Adipocyte (in vitro differentiated cells): ENCODE measurements at regions not wholly inside any gene's neighbourhood (a gene's known extent, or its start where the extent isn't known, plus 50 kb on each side); places are given as distances from the start of the nearest gene placed in this dataset.

Experiments used
- DNase-seq: peaks from one replicate; pipeline ENCODE4 v3.0.0-alpha.2; 2015; ENCODE audit warnings: low read depth
- H3K27me3 ChIP-seq: replicated peaks from 2 replicates; pipeline ENCODE4 v1.7.0; 2013; ENCODE audit warnings: mild to moderate bottlenecking, low read length, moderate library complexity; ENCODE audit not compliant: control insufficient read depth, insufficient read depth
- H3K36me3 ChIP-seq: 2 replicates; pipeline ENCODE4 v1.7.0; 2013; ENCODE audit warnings: low read length, mild to moderate bottlenecking, moderate library complexity; ENCODE audit not compliant: control insufficient read depth, insufficient read depth, severe bottlenecking
- H3K4me1 ChIP-seq: 2 replicates; pipeline ENCODE4 v1.7.0; 2013; ENCODE audit warnings: mild to moderate bottlenecking, low read length, moderate library complexity; ENCODE audit not compliant: control insufficient read depth, insufficient read depth
- H3K4me3 ChIP-seq: 2 replicates; pipeline ENCODE4 v1.7.0; 2013; ENCODE audit warnings: mild to moderate bottlenecking, low read length, moderate library complexity
- H3K9ac ChIP-seq: 2 replicates; pipeline ENCODE4 v1.7.0; 2013; ENCODE audit warnings: mild to moderate bottlenecking, low read length, moderate library complexity
- H3K9me3 ChIP-seq: 2 replicates; pipeline ENCODE4 v1.7.0; 2013; ENCODE audit warnings: mild to moderate bottlenecking, low read length, moderate library complexity; ENCODE audit not compliant: control insufficient read depth

DNA sequence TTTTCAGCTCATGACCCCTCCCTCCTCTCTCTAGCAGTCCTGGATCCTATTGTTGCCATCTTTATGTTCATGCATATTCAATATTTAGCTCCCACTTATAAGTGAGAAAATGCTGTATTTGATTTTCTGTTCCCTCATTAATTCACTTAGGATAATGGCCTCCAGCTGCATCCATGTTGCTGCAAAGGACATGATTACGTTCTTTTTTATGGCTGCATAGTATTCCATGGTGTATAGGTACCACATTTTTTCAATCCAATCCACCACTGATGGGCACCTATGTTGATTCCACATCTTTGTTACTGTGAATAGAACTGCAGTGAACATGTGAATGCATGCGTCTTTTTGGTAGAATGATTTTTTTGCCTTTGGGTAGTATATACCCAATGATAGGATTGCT, 188.4 kb downstream of the FOXL1 start:
- no peaks in the 10 kb centered on the region for H3K36me3 ChIP-seq
- peaks cover 5% of the 10 kb centered on the region for H3K4me1 ChIP-seq
- peaks cover 55% of the 10 kb centered on the region for H3K27me3 ChIP-seq
- no peak overlapping the region for H3K4me3 ChIP-seq
- H3K9ac ChIP-seq: no peak overlapping the region
- DNase-seq: no peak
- H3K9me3 ChIP-seq: peaks cover 7% of the 10 kb centered on the region

DNA sequence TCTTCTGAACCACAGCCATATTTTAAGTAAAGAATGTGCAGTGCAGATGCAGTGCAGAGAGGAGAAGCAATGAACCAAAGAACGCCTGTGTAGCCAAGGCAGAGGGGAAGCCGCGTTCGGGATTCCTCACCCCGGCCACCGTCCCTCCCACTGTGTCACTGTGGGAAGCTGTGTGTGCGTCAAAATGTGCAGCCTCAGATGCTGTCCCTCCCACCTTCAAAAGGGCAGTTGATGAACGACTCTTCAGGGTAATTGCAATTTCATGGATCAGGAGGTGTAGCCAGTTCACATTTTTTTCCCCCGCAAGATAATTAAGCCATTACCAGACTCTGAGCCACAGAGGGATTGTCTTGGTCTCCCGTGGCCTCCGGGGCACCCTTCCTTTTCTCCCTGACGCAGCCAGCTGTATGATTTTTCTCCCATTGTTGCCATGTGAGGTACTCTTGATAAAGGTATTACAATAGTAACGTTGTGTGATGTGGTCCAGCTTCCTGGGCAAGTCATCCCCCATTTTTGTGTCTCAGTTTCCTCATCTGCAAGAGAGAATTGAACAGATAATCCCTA, 190.0 kb downstream of the FOXL1 start:
- peaks cover 7% of the 10 kb centered on the region for H3K9me3 ChIP-seq
- peaks cover 48% of the 10 kb centered on the region for H3K27me3 ChIP-seq
- H3K4me3 ChIP-seq: no peak overlapping the region
- DNase-seq: no peak
- no peaks in the 10 kb centered on the region for H3K36me3 ChIP-seq
- H3K4me1 ChIP-seq: peaks cover 17% of the 10 kb centered on the region
- H3K9ac ChIP-seq: no peak overlapping the region

GRCh38 chr16:86768999-86769398, 190.7 kb downstream of the FOXL1 start:
- Histone ChIP-seq H3K27me3 (peaks cover 41% of the 10 kb centered on the region), H3K4me3 (no peak overlapping the region), H3K36me3 (no peaks in the 10 kb centered on the region), H3K9me3 (peaks cover 7% of the 10 kb centered on the region), H3K9ac (no peak overlapping the region), H3K4me1 (peaks cover 17% of the 10 kb centered on the region)
- DNase-seq: no peak

- Histone ChIP-seq H3K9me3 (peaks cover 7% of the 10 kb centered on the region), H3K9ac (no peak overlapping the region), H3K36me3 (no peaks in the 10 kb centered on the region), H3K4me3 (no peak overlapping the region), H3K4me1 (peaks cover 21% of the 10 kb centered on the region), H3K27me3 (peaks cover 38% of the 10 kb centered on the region)
- peak; percentile 34 for DNase-seq
These were observed 193.4 kb downstream of the FOXL1 start for GRCh38 chr16:86771506-86772460.

DNA sequence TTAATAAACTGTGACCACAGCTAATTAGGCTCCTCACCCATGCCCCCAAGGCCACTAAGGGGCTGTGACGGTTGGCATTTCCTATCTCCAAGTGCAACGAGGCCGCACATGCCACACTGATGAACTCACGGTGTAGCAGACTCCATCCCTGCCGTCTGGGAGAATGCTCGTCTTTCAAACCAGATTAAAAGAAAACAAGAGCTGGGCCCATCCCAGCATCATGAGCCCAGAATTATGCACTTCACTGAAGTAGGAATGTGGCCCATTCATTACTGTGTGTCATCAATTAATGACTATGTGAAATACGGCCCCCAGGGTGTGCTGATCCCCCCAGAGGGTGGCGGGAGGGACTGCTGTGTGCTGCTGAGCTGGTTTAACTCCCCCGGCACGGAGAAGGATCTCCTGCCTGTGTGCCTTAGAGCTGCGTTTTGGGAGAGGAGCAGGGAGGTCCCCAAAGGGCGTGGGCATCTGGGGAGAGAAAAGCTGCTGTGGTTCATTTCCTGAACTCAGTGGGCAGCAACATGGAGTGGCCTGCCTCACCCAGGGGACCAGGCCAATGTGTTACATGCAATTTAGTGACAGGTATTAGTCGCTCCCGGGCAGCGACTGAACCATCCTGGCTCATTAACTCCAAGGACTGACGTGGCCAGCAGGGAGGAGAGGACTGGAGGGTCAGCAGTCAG, 194.5 kb downstream of the FOXL1 start:
- DNase-seq: peak; percentile 72
- Histone ChIP-seq H3K9me3 (peaks cover 7% of the 10 kb centered on the region), H3K36me3 (no peaks in the 10 kb centered on the region), H3K9ac (no peak overlapping the region), H3K4me3 (no peak overlapping the region), H3K4me1 (peaks cover 21% of the 10 kb centered on the region), H3K27me3 (peaks cover 44% of the 10 kb centered on the region)

DNA sequence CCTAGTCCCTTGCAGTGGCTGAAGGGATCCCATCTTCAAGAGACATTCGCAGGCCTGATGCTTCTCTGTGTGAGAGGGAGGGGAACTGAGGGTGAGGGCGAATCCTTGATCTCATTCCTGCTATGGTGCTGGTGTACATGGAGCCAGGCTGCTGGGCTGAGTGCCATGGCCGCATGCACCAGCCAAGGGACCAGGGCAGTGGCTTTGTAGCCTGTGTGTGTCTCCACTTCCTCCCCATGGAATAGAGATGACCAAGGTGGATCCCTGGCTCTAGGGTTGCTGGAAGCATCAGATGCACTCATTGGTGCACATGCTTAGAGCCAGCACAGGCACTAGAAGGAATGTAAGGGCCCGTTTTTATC, 195.0 kb downstream of the FOXL1 start:
- Histone ChIP-seq H3K27me3 (peaks cover 45% of the 10 kb centered on the region), H3K9ac (no peak overlapping the region), H3K9me3 (peaks cover 7% of the 10 kb centered on the region), H3K4me3 (no peak overlapping the region), H3K36me3 (no peaks in the 10 kb centered on the region), H3K4me1 (peaks cover 21% of the 10 kb centered on the region)
- DNase-seq: no peak

DNA sequence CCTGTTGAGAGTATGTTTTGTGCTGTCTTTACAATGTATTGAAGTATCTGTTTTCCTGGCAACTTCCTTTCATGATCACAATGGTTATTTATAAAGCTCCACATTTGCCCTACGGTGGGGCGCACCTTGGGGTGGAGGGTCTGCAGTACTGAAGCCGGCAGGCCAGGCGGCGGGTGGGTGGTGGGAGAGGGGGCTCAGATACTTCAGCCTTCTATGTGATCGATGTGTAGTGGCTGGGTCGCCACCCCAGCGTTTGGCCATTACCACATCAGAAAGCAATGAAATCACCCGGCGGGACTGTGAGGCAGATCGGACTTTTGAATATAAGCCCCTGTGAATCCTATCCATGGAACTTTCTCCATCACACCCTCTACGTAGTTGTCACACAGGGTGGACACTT, 196.6 kb downstream of the FOXL1 start:
- H3K4me1 ChIP-seq: peaks cover 21% of the 10 kb centered on the region
- peaks cover 58% of the 10 kb centered on the region for H3K27me3 ChIP-seq
- peaks cover 7% of the 10 kb centered on the region for H3K9me3 ChIP-seq
- H3K4me3 ChIP-seq: no peak overlapping the region
- no peaks in the 10 kb centered on the region for H3K36me3 ChIP-seq
- DNase-seq: no peak
- no peak overlapping the region for H3K9ac ChIP-seq

DNA sequence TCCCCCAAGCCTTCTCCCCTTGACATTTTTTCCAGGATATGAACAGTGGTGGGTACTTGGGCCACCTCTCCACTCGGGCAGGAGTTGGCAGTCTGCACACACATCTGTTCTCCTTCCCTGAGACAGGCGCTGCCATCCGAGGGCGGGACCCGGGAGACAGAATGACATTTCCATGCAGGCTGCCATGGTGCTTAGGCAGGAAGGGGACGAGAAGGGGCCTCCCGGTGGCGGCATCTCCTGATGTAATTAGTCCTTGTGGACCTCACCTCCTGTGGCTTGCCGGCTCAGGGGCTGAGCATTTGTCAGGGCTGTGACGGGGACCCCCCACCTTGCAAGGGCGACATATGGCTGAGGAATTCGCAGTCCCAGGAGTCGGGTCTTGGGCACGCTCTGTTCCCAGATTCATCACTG, 197.2 kb downstream of the FOXL1 start:
- DNase-seq: no peak
- Histone ChIP-seq H3K9ac (no peak overlapping the region), H3K4me1 (peaks cover 21% of the 10 kb centered on the region), H3K27me3 (peaks cover 61% of the 10 kb centered on the region), H3K36me3 (no peaks in the 10 kb centered on the region), H3K9me3 (peaks cover 7% of the 10 kb centered on the region), H3K4me3 (no peak overlapping the region)

GRCh38 chr16:86777381-86777946, 199.1 kb downstream of the FOXL1 start:
- no peak for DNase-seq
- Histone ChIP-seq H3K9me3 (no peaks in the 10 kb centered on the region), H3K4me3 (no peak overlapping the region), H3K36me3 (no peaks in the 10 kb centered on the region), H3K9ac (no peak overlapping the region), H3K4me1 (peaks cover 12% of the 10 kb centered on the region), H3K27me3 (peaks cover 72% of the 10 kb centered on the region)

GRCh38 chr16:86778108-86778745, 199.9 kb downstream of the FOXL1 start:
- Histone ChIP-seq H3K36me3 (no peaks in the 10 kb centered on the region), H3K4me1 (peaks cover 5% of the 10 kb centered on the region), H3K4me3 (no peak overlapping the region), H3K27me3 (peaks cover 74% of the 10 kb centered on the region), H3K9me3 (no peaks in the 10 kb centered on the region), H3K9ac (no peak overlapping the region)
- DNase-seq: no peak

DNA sequence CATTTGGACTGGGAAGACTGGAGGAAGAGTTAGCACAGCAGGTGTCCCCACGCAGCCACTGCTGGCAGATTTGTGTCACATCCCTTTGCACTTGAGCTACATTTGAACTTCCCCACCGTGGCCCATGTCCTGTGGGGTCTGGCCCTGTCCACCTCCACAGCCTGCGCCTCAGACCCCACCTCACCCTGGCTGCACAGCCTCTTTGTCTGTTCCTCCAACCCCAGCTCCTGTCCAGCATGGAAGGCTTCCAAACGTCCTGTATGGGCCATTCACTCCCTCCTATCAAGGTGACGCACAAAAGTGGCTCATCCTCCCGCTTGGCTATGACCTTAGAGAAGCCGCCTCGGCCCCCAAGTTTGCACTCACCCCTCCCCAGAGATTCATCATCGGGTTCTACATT, 200.6 kb downstream of the FOXL1 start:
- Histone ChIP-seq H3K9ac (no peak overlapping the region), H3K4me1 (peaks cover 4% of the 10 kb centered on the region)
- DNase-seq: no peak

More for the DNA sequence above, 200.6 kb downstream of the FOXL1 start:
- no peaks in the 10 kb centered on the region for H3K36me3 ChIP-seq
- no peaks in the 10 kb centered on the region for H3K9me3 ChIP-seq
- peaks cover 82% of the 10 kb centered on the region for H3K27me3 ChIP-seq
- H3K4me3 ChIP-seq: no peak overlapping the region
